H4 (cell line): ENCODE measurements at regions not wholly inside any gene's neighbourhood (a gene's known extent, or its start where the extent isn't known, plus 50 kb on each side); places are given as distances from the start of the nearest gene placed in this dataset.
"Not testable (repeated sequence)": the region's sequence is repeated elsewhere in the genome, so short reads cannot be mapped to it uniquely, and the experiment has no call there.

ENCODE experiments used
- DNase-seq: peaks from one replicate; pipeline ENCODE4 v3.0.0-alpha.2; 2015; ENCODE audit warnings: low spot score

DNA sequence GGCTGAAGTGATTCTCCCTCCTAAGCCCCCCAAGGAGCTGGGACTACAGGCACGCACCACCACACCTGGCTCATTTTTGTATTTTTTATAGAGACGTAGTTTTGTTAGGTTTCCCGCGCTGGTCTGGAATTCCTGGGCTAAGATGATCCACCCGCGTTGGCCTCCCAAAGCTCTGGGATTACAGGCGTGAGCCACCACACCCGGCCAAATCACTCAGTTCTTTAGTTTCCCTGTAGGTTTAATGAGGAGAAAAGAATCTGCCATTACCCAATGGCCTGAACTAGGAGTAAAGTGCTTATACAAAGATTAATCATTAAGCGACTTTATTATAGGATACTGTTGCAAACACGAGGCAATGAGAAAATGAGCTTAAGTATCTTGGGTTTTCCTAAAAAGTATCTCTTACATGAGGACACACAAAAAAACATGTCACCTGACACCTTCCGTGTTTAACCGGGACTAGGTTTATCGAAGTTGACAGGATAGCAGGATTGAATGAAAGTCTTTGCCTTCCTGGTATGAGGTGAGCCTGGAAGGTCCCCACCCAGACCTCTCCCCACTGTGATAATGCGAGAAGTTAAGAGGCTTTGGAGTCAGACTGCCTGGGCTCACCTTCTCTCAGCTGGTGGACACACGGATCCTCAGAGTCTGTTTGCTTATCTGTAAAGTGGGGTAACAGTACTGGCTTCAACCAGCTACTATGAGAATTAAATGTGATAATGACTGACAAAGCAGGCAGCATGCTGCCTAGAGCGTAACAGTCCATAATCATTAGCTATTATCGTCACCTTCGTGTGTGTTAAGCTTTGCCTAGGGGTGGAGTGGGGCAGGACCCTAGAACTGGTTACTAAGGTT is 133.5 kb upstream of the KRAS start:
- no peak for DNase-seq

DNA sequence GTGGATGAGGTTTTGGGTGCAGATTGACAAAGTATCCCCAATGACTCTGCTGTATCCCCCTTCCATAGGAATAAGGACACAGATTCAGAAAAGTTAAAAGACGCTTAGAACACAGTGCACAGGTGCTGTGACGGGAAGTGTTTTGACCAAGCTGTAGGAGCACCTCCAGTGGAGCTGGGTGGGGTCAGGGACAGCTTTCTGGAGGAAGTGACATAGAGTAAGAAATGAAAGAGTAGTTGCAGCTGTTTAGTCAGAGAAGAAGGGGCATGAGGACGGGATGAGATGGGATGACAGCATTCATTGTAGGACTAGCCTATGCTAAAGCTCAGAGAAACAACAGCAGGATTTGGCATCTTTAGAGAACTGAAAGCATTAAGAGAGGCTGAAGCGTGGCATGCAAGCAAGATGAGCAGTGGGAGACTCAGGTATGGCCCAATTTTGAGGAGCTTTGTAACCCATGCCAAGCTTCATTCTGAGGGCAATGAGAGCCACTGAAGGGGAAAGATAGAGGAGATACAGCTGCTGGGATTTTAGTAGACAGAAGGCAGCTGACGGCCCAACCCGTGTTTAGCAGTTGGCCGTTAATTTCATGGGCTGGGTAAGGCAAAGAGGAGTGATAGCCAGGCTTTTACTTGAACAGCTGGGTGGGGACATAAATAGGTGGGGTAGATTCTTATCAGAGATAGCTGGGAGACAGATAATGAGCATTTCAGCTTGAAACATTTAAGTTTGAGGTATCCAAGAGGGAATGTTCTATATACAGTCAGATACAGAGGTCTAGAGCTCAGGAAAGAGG is 131.8 kb upstream of the KRAS start:
- DNase-seq: no peak

DNA sequence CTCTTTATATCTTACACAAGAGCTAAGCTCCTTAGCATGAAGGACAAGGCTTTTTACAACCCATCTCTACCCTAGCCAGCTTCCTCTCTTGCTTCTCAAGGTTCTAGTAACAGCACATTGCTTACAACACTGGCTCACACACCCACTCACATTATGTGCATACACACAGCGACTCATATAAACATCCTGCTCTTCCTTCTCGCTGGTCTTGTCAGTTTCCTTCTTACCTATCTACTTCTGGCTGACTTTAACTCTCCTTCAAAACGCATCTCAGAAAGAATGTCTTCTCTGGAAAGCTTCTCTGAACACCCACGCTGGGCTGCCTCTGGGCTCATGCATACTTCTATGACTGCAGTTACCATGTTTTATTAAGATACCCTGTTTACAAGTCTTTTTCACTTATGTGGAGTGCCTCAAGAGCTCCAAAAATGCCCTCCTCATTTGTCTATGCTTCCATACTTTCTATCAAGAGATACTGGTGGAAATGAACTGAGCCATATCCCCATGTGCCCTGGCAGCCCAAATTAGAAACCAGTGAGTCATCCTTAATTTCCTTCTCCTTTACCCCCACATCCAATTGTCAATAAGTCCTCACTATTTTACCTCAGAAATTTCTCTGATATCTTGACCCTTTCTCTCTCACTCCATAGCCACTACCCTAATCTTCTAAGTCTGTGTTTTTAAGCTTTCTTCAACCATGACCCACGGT is 126.9 kb upstream of the KRAS start:
- peak; percentile 31 for DNase-seq

DNA sequence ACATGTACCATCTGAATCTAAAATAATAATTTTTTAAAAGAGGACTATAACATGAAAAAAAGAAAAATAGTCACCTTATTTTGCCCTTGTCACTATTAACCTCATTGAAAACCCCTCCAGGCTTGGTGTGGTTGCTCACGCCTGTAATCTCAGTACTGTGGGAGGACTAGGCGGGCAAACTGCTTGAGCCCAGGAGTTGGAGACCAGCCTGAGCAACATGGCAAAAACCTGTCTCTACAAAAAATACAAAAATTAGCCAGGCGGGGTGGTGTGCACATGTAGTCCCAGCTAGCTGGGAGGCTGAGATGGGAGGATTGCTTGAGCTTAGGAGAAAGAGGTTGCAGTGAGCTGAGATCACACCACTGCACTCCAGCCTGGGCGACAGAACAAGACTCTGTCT is 126.3 kb upstream of the KRAS start:
- DNase-seq: no peak

DNA sequence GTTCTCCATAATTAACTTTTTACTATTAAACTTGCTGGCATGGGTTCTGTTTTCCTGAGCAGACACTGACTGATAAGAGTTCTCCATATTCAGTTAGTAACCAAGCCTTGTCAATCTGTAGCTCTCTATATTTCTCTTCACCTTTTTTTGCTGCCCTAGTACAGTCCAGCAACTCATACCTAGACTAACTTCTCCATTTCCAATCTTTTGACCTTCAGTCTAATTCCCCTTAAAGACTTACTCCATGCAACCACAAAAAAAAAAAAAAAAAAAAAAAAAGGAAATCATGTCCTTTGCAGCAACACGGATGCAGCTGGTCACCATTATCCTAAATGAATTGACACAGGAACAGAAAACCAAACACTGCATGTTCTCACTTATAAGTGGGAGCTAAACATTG is 125.7 kb upstream of the KRAS start:
- DNase-seq: no peak

DNA sequence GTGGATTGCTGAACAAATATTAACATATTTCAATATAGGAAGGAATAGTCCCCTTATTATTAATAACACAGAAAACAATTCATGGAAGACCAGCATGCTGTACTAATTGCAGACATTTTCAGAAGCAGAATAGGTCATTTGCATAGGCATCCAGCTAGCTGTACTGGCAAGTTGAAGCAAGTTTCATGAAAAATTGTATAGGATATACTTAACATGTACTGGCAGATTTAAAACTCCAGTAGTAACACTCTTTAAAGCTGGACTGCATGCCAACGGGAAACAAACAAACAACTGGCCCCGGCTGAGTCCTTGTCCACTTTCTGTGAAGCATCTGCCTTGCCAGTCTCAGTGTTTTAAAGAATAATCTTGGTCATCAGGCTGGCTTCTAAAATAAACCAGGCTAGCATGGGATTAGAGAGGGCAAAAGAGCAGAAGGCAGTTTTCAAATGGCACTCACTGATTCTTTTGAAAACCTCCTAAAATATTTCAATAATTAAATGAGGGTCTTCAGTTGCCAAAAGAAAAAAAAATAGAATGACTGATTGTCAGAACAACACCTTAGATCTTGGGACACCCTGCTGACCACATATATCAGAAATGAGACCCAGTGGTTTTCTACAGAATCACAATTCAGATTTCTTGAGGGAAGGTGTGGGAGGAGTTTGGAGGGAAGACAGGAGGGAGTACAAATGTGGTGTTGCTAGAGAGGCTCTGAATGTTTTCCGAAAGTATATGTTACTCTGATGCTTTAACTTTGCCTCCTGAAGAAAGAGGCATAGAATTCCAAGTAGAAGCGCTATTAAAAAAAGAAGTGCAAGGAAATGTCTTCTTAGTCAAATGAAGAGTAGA is 122.5 kb upstream of the KRAS start:
- no peak for DNase-seq

DNA sequence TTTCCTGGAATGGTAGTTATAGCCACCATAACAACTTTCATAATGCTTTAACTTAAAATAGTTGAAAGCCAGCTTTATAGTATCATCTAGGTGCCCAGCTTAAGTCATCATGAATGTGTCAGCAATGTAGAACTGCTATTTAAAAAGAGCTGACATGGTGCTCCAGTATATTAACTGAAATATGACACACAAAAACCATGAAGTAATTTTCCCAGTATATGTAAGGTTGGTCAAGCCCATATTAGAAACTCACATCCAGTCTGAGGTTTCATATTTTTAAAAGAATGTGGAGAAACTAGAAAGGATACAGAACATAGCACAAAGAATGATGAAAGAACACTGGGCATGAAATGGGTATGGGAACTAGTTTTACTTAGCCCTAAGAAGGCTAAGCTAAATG is 121.3 kb upstream of the KRAS start:
- no peak for DNase-seq

DNA sequence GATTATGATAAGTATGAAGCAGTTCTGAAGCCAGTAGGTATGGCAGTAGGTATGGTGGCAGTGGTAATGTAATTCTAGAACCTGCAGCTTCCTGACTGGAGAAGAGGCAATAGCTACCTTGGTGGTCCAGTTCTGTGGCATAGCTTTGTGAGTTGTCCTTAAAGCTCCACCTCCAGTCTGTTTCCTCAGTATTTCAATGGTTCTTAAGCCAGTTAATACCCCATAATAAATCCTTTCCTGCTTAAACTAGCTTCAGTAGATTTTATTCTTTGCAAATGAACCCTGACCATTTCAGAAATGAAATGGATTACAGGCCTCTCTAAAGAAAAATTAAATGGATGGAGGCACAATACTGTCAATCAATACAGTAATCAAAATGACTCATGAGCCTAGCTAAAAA is 117.8 kb upstream of the KRAS start:
- no peak for DNase-seq

DNA sequence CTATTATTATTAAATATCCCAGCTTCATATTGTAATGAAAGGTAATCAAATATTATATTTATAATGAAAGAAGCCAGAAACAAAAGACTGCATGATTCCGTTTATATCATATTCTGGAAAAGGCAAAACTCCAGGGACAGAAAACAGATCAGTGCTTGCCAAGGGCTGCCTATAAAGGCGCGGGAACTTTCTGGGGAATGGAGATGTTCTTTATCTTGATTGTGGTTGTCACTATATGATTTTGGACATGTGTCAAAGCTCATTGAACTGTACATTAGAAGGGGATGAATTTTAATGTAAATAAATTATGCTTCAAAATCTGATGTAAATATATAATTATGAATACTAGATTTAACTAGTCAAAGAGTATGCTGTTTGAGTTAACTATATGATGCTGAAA is 115.4 kb upstream of the KRAS start:
- DNase-seq: no peak

DNA sequence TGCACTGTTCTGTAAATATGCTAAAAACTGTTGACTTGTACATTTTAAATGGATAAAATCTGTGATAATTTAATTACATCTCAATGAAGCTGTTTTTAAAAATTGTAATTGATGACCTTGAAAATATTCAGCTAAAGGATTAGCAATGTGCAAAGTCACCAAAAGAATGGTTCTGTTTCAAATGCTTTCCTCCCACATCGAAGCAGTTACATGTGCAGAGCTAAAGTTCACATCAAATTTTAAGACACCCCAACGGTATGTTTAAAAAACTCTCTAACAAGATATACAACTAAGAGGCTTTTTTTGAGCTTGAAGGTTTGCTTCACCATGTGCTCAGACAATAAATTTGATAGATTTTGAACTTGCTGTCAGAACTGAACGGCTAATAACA is 114.6 kb upstream of the KRAS start:
- DNase-seq: no peak

DNA sequence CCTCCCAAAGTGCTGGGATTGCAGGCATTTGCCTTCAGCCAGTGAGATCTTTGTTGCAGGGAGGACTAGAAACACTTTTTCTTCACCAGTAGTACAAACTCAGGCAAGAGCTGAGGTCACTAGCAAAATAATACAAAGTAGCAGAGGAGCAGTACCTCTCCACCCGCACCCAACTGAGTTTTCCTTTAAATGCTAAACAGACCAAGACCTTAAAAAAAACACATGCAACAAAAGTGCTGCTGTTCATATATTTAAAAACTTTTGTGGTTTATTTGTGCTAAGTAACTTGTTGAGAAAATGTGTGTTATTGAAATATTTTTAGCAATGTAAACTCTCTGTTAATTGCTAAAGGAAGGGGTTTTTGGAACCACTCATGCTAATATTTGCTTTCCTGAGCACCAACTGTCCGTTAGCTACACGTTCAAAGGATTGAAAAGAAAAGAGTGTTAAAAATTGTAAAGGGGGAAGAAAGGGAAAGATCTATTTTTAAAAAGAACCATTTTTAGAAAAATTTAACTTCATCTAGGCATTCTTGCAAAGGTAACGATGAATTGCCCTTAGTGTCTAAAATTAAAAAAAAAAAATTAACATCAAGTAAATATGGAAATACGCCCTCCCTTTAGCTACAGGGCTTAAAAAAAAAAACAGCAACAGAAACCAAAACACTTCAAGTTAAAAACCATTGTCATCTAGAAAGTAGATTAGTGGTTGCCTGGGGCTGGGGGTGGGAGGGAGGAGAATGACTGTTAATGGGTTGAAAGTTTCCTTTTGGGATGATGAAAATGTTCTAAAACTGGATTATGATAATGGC is 114.0 kb upstream of the KRAS start:
- DNase-seq: no peak

DNA sequence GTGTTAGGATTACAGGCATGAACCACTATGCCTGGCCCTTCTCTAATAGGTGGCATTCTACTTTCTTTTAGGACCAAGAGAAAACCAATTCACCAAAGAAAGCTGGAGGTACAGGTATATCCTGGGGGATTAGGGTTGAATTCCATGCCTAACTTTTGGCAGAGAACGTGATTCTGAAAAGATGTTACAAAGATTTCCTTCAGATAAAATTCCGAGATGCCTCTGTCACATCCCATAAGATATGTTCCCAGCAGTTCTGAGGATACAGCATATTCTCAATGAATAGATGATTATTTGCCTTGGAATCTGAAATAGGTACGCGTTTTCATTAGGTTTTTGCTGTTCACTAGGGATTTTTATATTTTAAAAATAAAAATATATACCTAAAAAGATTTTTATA is 111.9 kb upstream of the KRAS start:
- DNase-seq: no peak

DNA sequence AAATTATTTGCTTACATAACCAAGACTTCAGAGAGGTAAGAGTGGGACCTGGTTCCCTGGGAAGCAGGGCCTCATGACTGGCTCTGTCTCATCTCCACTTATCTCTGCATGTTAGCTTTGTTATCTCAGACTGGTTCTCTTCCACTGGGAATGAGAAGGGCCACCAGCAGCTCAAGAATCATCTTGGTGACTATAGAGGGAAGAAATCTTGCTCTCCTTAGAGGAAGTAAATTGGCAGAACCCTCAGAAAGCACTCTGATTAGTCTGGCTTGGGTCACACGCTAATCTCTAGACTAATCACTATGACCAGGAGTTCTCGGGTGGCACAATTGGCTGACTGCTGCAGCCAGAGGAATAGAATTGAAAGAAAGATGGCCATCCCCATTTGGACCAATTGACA is 110.8 kb upstream of the KRAS start:
- no peak for DNase-seq

DNA sequence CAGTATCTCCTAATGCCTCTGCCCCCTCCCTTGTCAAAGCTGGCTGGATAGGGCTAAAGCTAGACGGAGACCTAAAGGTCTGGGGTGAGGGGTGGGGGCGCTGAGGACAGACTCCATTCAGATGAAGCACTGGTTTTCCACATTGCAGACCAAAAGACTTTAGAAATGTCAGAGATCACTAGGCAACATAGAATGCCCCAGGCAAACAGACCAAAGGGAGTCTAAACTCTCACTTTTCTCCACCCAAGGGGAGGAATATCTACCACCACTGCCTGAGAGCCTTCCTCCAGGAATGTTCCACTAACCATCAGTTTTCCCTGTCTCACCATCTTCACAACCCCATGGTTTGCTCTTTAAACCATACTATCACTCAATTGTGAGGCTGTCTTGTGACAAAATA is 106.9 kb upstream of the KRAS start:
- DNase-seq: no peak

DNA sequence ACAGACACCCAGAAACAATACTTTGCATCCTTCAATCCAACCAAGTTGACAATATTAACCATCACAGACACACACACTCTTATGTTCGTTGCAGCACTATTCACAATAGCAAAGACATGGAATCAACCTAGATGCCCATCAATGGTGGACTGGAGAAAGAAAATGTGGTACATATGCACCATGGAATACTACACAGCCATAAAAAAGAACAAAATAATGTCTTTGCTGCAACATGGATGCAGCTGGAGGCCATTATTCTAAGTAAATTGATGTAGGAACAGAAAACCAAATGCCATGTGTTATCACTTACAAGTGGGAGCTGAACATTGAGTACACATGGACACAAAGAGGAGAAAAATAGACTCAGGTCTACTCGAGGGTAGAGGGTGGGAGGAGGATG is 102.2 kb upstream of the KRAS start:
- not testable (repeated sequence) for DNase-seq

DNA sequence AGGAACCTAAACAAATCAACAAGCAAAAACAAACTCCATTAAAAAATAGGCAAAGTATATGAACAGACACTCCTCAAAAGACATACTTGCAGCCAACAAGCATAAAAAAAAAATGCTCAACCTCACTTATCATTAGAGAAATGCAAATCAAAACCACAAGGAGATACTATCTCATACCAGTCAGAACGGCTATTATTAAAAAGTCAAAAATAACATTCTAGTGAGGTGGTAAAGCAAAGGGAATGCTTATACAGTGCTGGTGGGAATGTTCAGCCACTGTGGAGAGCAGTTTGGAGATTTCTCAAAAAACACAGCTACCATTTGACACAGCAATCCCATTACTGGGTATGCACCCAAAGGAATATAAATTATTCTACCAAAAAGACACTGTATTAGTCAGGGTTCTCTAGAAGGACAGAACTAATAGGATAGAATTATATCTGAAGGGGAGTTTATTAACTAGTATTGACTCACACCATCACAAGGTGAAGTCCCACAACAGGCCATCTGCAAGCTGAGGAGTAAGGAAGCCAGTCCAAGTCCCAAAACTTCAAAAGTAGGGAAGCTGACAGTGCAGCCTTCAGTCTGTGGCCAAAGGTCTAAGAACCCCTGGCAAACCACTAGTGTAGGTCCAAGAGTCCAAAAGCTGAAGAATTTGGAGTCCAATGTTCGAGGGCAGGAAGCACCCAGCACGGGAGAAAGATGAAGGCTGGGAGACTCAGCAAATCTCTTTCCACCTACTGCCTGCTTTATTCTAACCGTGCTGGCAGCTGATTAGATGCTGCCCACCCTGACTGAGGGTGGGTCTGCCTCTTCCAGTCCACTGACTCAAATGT is 101.6 kb upstream of the KRAS start:
- DNase-seq: no peak

DNA sequence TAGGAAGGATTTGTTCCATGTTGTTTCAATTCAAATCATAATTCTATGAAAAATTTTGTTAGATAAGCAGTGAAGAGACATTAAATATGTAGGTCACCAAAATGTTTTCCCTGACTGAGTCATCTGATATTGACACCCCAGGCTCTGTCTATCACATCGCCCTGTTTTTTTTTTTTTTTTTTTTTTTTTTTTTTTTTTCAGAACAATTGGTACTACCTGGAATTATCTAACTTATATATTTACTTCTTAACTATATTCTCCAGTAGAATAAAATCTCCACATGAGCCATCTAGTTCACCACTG is 97.8 kb upstream of the KRAS start:
- no peak for DNase-seq

DNA sequence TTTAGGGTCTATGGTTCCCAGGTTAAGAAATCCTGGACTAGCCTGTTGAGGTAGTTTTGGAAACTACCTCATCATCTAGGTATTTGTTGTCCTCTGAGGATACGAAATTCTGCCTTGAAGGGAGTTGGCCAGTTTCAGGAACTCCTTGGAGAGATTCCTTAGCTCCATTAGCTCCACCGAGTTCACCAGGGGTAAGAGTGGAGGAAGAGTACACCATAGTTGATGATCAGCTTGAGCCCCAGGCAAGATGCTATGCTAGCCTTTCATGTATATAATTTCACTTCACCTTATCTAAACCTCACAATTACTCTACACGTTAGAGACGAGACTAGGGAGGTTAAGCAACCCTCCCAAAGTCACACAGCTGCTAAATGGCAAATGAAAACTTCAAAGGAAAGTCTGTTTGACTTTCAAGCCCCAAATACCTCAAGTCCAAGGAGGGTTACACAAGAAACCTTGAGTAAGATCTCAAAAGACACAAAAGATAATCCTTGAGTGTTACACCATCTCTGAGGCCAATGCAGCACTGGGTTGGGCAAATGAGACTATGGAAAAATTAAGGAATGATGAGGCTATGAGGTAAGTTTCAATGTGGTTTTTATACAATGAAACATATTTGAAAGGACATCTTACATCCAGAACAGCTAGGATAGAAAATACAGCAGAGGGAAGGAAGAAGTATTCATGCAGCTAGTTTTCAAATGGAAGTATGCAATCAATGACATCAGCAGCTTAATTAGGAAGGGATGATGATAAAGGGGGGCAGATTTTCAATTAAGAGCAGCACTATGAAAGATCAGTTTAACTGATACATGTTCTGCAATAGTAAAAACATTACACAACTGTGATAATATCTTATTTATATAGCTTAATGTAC is 97.2 kb upstream of the KRAS start:
- DNase-seq: no peak

DNA sequence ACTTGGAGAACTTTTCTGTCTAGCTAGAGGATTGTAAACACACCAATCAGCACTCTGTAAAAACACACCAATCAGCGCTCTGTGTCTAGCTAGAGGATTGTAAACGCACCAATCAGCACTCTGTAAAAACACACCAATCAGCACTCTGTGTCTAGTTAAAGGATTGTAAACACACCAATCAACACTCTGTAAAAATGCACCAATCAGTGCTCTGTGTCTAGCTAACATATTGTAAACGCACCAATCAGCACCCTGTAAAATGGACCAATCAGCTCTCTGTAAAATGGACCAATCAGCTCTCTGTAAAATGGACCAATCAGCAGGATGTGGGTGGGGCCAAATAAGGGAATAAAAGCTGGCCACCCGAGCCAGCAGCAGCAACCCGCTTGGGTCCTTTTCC is 91.1 kb upstream of the KRAS start:
- DNase-seq: not testable (repeated sequence)
